H9 (cell line): ENCODE measurements at regions not wholly inside any gene's neighbourhood (a gene's known extent, or its start where the extent isn't known, plus 50 kb on each side); places are given as distances from the start of the nearest gene placed in this dataset.

Source experiments
- DNase-seq: peaks from one replicate; pipeline ENCODE4 v3.0.0-alpha.2; 2017
- H2AFZ ChIP-seq: one replicate; pipeline ENCODE4 v1.6.1; 2013; ENCODE audit warnings: mild to moderate bottlenecking, low read length, control low read depth, moderate library complexity
- H2AK5ac ChIP-seq: 2 replicates; pipeline ENCODE4 v1.6.1; 2013; ENCODE audit warnings: low read length, control low read depth, mixed read lengths; ENCODE audit not compliant: insufficient read length
- H2BK120ac ChIP-seq: one replicate; pipeline ENCODE4 v1.6.1; 2013; ENCODE audit warnings: low read depth, mild to moderate bottlenecking, low read length, control low read depth, inconsistent platforms; ENCODE audit not compliant: poor library complexity, severe bottlenecking
- H2BK12ac ChIP-seq: 2 replicates; pipeline ENCODE4 v1.6.1; 2013; ENCODE audit warnings: low read length, control low read depth, mixed read lengths, low read depth; ENCODE audit not compliant: insufficient read length
- H2BK15ac ChIP-seq: 2 replicates; pipeline ENCODE4 v1.6.1; 2013; ENCODE audit warnings: low read depth, low read length, control low read depth
- H2BK20ac ChIP-seq: one replicate; pipeline ENCODE4 v1.6.1; 2013; ENCODE audit warnings: low read depth, mild to moderate bottlenecking, low read length, control low read depth, inconsistent platforms; ENCODE audit not compliant: poor library complexity, severe bottlenecking
- H2BK5ac ChIP-seq: 2 replicates; pipeline ENCODE4 v1.6.1; 2013; ENCODE audit warnings: low read length, control low read depth, mixed read lengths; ENCODE audit not compliant: insufficient read length
- H3K14ac ChIP-seq: 2 replicates; pipeline ENCODE4 v1.6.1; 2013; ENCODE audit warnings: low read length, control low read depth; ENCODE audit not compliant: insufficient read depth
- H3K18ac ChIP-seq: 2 replicates; pipeline ENCODE4 v1.6.1; 2013; ENCODE audit warnings: low read depth, mild to moderate bottlenecking, mixed read lengths, low read length, control low read depth; ENCODE audit not compliant: insufficient read length
- H3K23ac ChIP-seq: 2 replicates; pipeline ENCODE4 v1.6.1; 2013; ENCODE audit warnings: low read length, control low read depth, mixed read lengths, low read depth; ENCODE audit not compliant: insufficient read length
- H3K23me2 ChIP-seq: 2 replicates; pipeline ENCODE4 v1.6.1; 2013; ENCODE audit warnings: low read depth, mild to moderate bottlenecking, mixed read lengths, low read length, control low read depth; ENCODE audit not compliant: insufficient read length, poor library complexity, severe bottlenecking
- H3K27ac ChIP-seq: 2 replicates; pipeline ENCODE4 v1.5.1; 2013; ENCODE audit warnings: low read length, control low read depth, mixed read lengths, low read depth; ENCODE audit not compliant: insufficient read length
- H3K27me3 ChIP-seq: 2 replicates; pipeline ENCODE4 v1.6.1; 2013; ENCODE audit warnings: low read length, control low read depth, inconsistent platforms; ENCODE audit not compliant: insufficient read depth
- H3K4ac ChIP-seq: 2 replicates; pipeline ENCODE4 v1.6.1; 2013; ENCODE audit warnings: low read depth, mild to moderate bottlenecking, control low read depth, inconsistent platforms, low read length, moderate library complexity
- H3K4me1 ChIP-seq: 2 replicates; pipeline ENCODE4 v1.6.1; 2013; ENCODE audit warnings: low read length, control low read depth, inconsistent platforms; ENCODE audit not compliant: insufficient read depth
- H3K4me2 ChIP-seq: 2 replicates; pipeline ENCODE4 v1.6.1; 2013; ENCODE audit warnings: low read length, control low read depth, mixed read lengths; ENCODE audit not compliant: insufficient read length, insufficient read depth
- H3K56ac ChIP-seq: 2 replicates; pipeline ENCODE4 v1.6.1; 2013; ENCODE audit warnings: low read depth, mild to moderate bottlenecking, mixed read lengths, low read length, control low read depth; ENCODE audit not compliant: insufficient read length
- H3K79me1 ChIP-seq: 2 replicates; pipeline ENCODE4 v1.6.1; 2013; ENCODE audit warnings: low read depth, mild to moderate bottlenecking, moderate library complexity, low read length, control low read depth, inconsistent platforms; ENCODE audit not compliant: insufficient read depth, poor library complexity, severe bottlenecking
- H3K79me2 ChIP-seq: 2 replicates; pipeline ENCODE4 v1.6.1; 2013; ENCODE audit warnings: low read length, control low read depth, inconsistent platforms; ENCODE audit not compliant: insufficient read depth
- H3K9ac ChIP-seq: 2 replicates; pipeline ENCODE4 v1.6.1; 2013; ENCODE audit warnings: low read length, control low read depth, mixed read lengths; ENCODE audit not compliant: insufficient read length; ENCODE audit errors: extremely low read depth
- H3K9me3 ChIP-seq: one replicate; pipeline ENCODE4 v1.6.1; 2013; ENCODE audit warnings: low read depth, low read length, inconsistent platforms; ENCODE audit not compliant: control insufficient read depth
- H3T11ph ChIP-seq: one replicate; pipeline ENCODE4 v1.6.1; 2013; ENCODE audit warnings: mild to moderate bottlenecking, low read length, control low read depth, inconsistent platforms
- H4K20me1 ChIP-seq: one replicate; pipeline ENCODE4 v1.6.1; 2013; ENCODE audit not compliant: control insufficient read depth, insufficient read length, insufficient read depth
- H4K5ac ChIP-seq: 2 replicates; pipeline ENCODE4 v1.6.1; 2013; ENCODE audit warnings: low read depth, mild to moderate bottlenecking, mixed read lengths, low read length, control low read depth; ENCODE audit not compliant: insufficient read length
- H4K8ac ChIP-seq: replicated peaks from 2 replicates; pipeline ENCODE4 v1.6.1; 2013; ENCODE audit warnings: low read length, control low read depth, mixed read lengths, low read depth; ENCODE audit not compliant: insufficient read length
- H4K91ac ChIP-seq: 2 replicates; pipeline ENCODE4 v1.6.1; 2013; ENCODE audit warnings: low read depth, mild to moderate bottlenecking, moderate library complexity, mixed read lengths, low read length, control low read depth; ENCODE audit not compliant: insufficient read length
- H3K27ac Mint-ChIP-seq, 3 experiments: 2 replicates in 2 of 3; 3 replicates in 1 of 3; pipeline ENCODE4 v1.8.0; 2020 to 2021; ENCODE audit warnings: mixed read lengths in 3 of 3, mild to moderate bottlenecking in 1 of 3, moderate library complexity in 1 of 3
- H3K27me3 Mint-ChIP-seq: 2 replicates; pipeline ENCODE4 v1.8.0; 2021; ENCODE audit warnings: low read depth, mild to moderate bottlenecking, moderate library complexity, mixed read lengths
- H3K36me3 Mint-ChIP-seq, 3 experiments: 2 replicates in 2 of 3; 3 replicates in 1 of 3; pipeline ENCODE4 v1.8.0; 2020 to 2021; ENCODE audit warnings: low read depth in 3 of 3, mixed read lengths in 3 of 3; ENCODE audit not compliant: insufficient read depth in 1 of 3
- H3K4me1 Mint-ChIP-seq, 2 experiments: 2 replicates each; pipeline ENCODE4 v1.8.0; 2020; ENCODE audit warnings: mixed read lengths in 2 of 2
- H3K4me3 Mint-ChIP-seq, 2 experiments: 2 replicates in 1 of 2; 3 replicates in 1 of 2; pipeline ENCODE4 v1.8.0; 2020 to 2021; ENCODE audit warnings: mild to moderate bottlenecking in 2 of 2, mixed read lengths in 2 of 2, moderate library complexity in 1 of 2
- H3K9me3 Mint-ChIP-seq, 2 experiments: 2 replicates in 1 of 2; 3 replicates in 1 of 2; pipeline ENCODE4 v1.8.0; 2020; ENCODE audit warnings: mild to moderate bottlenecking in 2 of 2, mixed read lengths in 2 of 2, moderate library complexity in 1 of 2
- WGBS: extraction: QIAGEN DNeasy Blood & Tissue Kit; methylation state at CpG from one replicate; pipeline ENCODE4 v1.1.7; 2013; ENCODE audit warnings: missing lambda C conversion rate, low lambda C conversion rate, mixed read lengths; ENCODE audit not compliant: insufficient read length; ENCODE audit errors: extremely low coverage; 5-methylcytosine and 5-hydroxymethylcytosine counted together
- TF ChIP-seq, protein P1 (sequence below): fragments of 200-600 bp; sonication (generic); conservative IDR thresholded peaks from 3 replicates; pipeline ENCODE4 v1.8.0; 2021; ENCODE audit warnings: antibody characterized with exemption, mild to moderate bottlenecking

GRCh38 chr21:17391811-17392340 lies 121.0 kb upstream of the CXADR start:
- no peak overlapping the region for H4K91ac ChIP-seq
- H2BK120ac ChIP-seq, result no peak overlapping the region
- no peak overlapping the region for H3K14ac ChIP-seq
- TF ChIP-seq, protein P1, sequence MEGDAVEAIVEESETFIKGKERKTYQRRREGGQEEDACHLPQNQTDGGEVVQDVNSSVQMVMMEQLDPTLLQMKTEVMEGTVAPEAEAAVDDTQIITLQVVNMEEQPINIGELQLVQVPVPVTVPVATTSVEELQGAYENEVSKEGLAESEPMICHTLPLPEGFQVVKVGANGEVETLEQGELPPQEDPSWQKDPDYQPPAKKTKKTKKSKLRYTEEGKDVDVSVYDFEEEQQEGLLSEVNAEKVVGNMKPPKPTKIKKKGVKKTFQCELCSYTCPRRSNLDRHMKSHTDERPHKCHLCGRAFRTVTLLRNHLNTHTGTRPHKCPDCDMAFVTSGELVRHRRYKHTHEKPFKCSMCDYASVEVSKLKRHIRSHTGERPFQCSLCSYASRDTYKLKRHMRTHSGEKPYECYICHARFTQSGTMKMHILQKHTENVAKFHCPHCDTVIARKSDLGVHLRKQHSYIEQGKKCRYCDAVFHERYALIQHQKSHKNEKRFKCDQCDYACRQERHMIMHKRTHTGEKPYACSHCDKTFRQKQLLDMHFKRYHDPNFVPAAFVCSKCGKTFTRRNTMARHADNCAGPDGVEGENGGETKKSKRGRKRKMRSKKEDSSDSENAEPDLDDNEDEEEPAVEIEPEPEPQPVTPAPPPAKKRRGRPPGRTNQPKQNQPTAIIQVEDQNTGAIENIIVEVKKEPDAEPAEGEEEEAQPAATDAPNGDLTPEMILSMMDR, result no peak
- H3K36me3 Mint-ChIP-seq, result no peaks in the 10 kb centered on the region
- no peak overlapping the region for H4K8ac ChIP-seq
- DNase-seq, result no peak
- no peaks in the 10 kb centered on the region; a peak in 1 of 4 replicates for H3K4me1 Mint-ChIP-seq
- no peak overlapping the region for H3K4me3 Mint-ChIP-seq
- no peak overlapping the region for H3T11ph ChIP-seq
- no peak overlapping the region for H4K5ac ChIP-seq
- no peaks in the 10 kb centered on the region for H3K23me2 ChIP-seq
- H3K27ac ChIP-seq, result no peak overlapping the region
- no peak overlapping the region for H2BK20ac ChIP-seq
- no peaks in the 10 kb centered on the region for H4K20me1 ChIP-seq
- H3K9me3 Mint-ChIP-seq, result no peaks in the 10 kb centered on the region
- no peak overlapping the region for H2AK5ac ChIP-seq
- H3K79me1 ChIP-seq, result no peaks in the 10 kb centered on the region
- no peak overlapping the region for H3K23ac ChIP-seq
- WGBS, result no CpG with 5 or more reads among the region's 3 CpGs
- no peak overlapping the region for H2AFZ ChIP-seq
- no peak overlapping the region for H2BK15ac ChIP-seq
- no peak overlapping the region for H3K56ac ChIP-seq
- no peaks in the 10 kb centered on the region for H3K9me3 ChIP-seq
- H3K27me3 ChIP-seq, result no peaks in the 10 kb centered on the region
- H3K4me2 ChIP-seq, result no peak overlapping the region
- no peak overlapping the region for H3K18ac ChIP-seq
- no peak overlapping the region for H3K4ac ChIP-seq
- H3K27me3 Mint-ChIP-seq, result no peaks in the 10 kb centered on the region
- no peaks in the 10 kb centered on the region for H3K79me2 ChIP-seq
- no peak overlapping the region for H3K9ac ChIP-seq
- H3K27ac Mint-ChIP-seq, result no peak overlapping the region
- H3K4me1 ChIP-seq, result no peaks in the 10 kb centered on the region
- no peak overlapping the region for H2BK12ac ChIP-seq
- H2BK5ac ChIP-seq, result no peak overlapping the region
